ENCODE measurements at regions not wholly inside any gene's neighbourhood (a gene's known extent, or its start where the extent isn't known, plus 50 kb on each side); places are given as distances from the start of the nearest gene placed in this dataset.

DNA sequence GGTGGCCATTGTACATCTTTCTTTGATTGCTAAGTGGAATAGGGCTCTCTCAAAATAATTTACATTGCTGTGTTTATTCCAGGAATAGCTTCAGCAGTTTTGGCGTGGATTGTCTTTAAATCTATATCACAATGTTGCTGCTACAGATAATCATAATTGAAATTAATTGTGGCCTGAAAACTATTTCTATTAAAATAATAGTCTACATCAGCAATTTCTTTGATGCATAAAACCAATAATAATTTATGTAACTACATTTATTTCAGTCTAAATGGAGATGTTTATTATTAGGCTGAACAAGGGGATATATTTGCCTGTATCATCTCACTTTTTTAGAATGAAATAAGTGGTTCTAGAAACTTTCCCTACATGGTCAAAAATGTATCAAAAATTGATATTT, 456.0 kb upstream of the CTNND2 start:
- Mint-ChIP-seq H3K9me3 (peaks cover 23% of the 10 kb centered on the region), H3K27me3 (no peaks in the 10 kb centered on the region), H3K4me3 (no peak overlapping the region), H3K4me1 (no peaks in the 10 kb centered on the region), H3K27ac (no peak overlapping the region), H3K36me3 (no peaks in the 10 kb centered on the region)
- DNase-seq = no peak
- CTCF ChIA-PET = no interaction called here

DNA sequence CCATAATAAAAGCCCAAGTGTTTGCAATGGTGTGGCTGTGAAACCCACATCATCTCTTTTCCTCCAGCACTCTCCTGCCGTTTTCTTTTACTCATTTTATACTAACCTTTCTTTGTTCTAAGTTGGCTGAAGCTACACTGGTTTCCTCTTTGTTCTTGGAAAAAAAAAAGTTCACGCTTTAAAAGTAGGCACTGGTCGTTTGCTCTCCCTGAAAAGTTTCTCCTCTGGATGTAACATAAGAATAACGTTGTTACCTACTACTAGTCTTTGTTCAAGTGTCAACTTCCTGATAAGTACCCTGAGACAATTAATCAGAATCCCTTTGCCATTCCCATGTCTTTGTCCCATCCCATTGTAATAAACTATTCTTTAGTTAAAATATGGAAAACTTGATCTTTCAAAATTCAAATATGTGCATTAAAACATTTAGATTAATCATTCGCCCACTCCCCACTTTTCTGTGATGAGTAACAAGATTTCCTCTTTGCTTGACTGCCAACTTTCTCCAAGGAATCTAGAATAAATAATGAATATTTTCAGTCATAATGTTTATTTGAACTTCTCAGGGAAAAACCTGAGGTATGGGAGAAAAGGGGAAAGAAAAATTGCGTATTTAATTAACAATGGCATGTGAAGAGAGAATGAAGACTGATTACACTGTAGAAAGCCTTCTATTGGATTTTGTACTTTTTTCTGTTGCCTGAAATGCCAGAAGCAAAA, 454.3 kb upstream of the CTNND2 start:
- Mint-ChIP-seq H3K36me3 (no peaks in the 10 kb centered on the region), H3K9me3 (peaks cover 29% of the 10 kb centered on the region), H3K27me3 (no peaks in the 10 kb centered on the region), H3K4me1 (no peaks in the 10 kb centered on the region), H3K27ac (no peak overlapping the region), H3K4me3 (no peak overlapping the region)
- DNase-seq = no peak
- CTCF ChIA-PET = no interaction called here

DNA sequence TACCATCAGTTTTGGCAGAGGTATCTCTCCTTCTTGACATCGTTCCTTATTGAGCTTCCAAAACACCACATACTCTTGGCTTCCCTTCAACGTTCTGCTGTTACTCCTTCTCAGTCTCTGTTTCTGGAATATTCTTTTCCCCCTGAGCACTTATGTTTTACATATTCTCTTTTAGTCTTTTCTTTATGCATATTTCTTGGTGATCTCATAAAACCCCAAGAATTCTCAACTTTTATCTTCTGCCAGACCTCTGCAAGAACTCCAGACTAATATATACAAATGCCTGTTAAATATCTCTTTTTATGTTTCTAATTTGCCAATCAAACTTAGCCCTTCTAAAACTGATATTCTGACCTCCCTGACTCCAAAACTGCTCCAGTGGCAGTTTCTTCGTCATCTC, 453.4 kb upstream of the CTNND2 start:
- no peak for DNase-seq
- Mint-ChIP-seq H3K36me3 (no peaks in the 10 kb centered on the region), H3K4me3 (no peak overlapping the region), H3K4me1 (no peaks in the 10 kb centered on the region), H3K27me3 (no peaks in the 10 kb centered on the region), H3K9me3 (peaks cover 26% of the 10 kb centered on the region), H3K27ac (no peak overlapping the region)
- CTCF ChIA-PET = no interaction called here

DNA sequence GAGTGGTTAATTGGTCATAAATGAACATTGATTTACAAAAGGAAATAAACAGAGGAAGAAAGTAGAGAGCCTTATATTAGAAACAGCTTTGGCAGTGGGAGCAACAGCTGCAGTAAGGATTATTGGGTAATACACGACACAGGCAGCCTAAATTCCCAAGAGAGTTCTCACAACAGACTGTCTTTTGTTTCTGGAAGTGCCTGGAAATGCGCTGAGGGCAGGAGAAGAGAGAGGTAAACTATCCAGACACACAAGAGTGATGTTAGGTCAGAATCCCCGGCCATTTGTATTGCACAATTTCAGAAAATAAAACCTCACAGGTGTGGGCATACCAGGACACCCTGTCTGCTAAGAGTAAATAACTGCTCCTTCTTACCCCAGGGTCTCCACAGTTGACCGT, 450.4 kb upstream of the CTNND2 start:
- DNase-seq = no peak
- H3K27me3 Mint-ChIP-seq = no peaks in the 10 kb centered on the region
- H3K4me3 Mint-ChIP-seq = no peak overlapping the region
- peaks cover 28% of the 10 kb centered on the region for H3K9me3 Mint-ChIP-seq
- H3K4me1 Mint-ChIP-seq = no peaks in the 10 kb centered on the region
- CTCF ChIA-PET = no interaction called here
- no peaks in the 10 kb centered on the region for H3K36me3 Mint-ChIP-seq
- no peak overlapping the region for H3K27ac Mint-ChIP-seq

DNA sequence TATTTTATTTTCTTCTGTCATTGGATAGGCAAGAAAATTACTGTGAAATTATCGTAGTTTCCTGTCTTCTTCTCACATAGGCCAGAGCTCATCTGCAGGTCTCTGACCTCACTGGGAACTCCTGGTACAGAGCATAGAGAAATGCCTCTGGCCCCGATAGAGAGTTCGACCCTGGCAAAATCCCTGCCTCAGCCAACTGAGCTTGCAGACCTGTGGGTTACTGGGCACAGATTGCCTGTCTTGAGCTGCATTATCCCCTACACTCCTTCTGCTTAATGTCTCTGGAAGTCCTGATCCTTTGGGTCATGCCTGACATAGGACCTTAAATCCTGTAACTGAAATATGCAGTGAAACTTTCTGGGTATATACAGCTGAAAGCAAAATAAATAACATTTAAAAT, 439.3 kb upstream of the CTNND2 start:
- no peak overlapping the region for H3K4me3 Mint-ChIP-seq
- H3K4me1 Mint-ChIP-seq = no peaks in the 10 kb centered on the region
- DNase-seq = no peak
- no peaks in the 10 kb centered on the region for H3K27me3 Mint-ChIP-seq
- H3K36me3 Mint-ChIP-seq = no peaks in the 10 kb centered on the region
- H3K9me3 Mint-ChIP-seq = peaks cover 3% of the 10 kb centered on the region
- no peak overlapping the region for H3K27ac Mint-ChIP-seq
- CTCF ChIA-PET = no interaction called here

DNA sequence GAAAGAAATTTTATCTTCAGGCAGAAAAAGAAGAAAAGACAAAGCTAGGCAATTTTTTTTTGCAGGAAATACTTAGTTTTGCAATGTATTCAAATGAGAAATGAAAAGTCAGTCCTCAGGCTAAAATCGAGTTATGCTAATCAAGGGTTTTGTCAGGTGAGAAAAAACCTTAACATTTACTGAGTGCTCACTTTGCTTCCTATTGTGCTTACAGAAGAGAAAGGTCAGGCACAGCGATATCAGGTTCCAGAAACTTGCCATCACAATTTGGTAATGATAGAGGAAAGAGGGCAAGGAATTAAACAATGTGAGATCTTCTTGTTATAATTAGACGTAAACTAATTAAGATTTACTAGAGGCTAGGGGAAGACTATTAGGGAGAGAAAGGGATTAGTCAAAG, 431.7 kb upstream of the CTNND2 start:
- DNase-seq = no peak
- Mint-ChIP-seq H3K4me3 (no peak overlapping the region), H3K27ac (no peak overlapping the region), H3K9me3 (peaks cover 13% of the 10 kb centered on the region), H3K4me1 (no peaks in the 10 kb centered on the region), H3K36me3 (no peaks in the 10 kb centered on the region), H3K27me3 (no peaks in the 10 kb centered on the region)
- CTCF ChIA-PET = no interaction called here

DNA sequence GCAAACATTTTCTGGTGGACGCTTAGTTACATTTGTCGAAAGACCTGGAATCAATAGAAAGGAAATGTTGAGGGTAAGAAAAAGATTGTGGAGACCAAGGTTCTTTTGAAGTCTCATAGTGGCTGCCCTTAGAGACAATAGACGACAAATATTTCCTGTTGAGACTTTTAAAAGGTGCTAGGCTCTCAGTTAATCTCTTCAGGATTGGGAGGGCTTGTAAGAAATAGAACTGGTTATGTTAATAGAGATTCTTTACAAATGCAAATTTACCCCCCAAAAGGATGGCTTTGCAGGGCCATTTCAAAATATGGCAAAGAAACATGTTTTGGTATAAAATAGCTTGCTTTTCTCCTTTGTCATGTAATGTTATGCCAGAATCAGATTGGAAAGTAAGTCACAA, 428.2 kb upstream of the CTNND2 start:
- H3K27ac Mint-ChIP-seq = no peak overlapping the region
- CTCF ChIA-PET = no interaction called here
- H3K27me3 Mint-ChIP-seq = no peaks in the 10 kb centered on the region
- H3K4me3 Mint-ChIP-seq = no peak overlapping the region
- H3K36me3 Mint-ChIP-seq = no peaks in the 10 kb centered on the region
- no peak for DNase-seq
- H3K4me1 Mint-ChIP-seq = no peaks in the 10 kb centered on the region
- H3K9me3 Mint-ChIP-seq = peaks cover 17% of the 10 kb centered on the region

DNA sequence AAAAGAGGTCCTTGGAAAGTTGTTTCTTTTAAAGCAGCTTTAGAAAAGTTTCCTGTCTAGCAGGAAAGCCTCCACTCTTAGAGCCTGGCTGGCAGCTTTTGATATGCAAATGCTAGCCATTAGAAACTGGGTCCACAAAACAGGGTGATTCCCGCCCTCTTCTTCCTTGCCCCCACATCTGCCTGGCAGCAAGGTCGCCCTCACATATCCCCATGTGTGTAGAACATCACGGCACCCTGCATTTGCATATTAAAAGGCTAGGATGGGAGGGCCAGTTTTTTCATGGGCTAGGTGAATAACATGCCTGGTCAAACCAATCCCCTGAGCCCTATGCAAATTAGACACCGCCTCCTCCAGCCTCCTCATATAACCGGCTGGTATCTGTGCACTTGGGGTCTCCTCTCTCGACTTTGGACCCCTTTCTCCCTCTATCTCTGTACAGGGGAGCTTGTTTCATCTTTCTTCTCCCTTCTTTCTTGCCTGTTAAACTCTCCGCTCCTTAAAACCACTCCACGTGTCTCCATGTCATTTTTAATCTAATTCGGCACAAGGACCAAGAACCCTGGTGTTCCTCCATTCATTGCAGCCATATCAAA, 426.8 kb upstream of the CTNND2 start:
- DNase-seq = no peak
- no peaks in the 10 kb centered on the region for H3K27me3 Mint-ChIP-seq
- H3K36me3 Mint-ChIP-seq = no peaks in the 10 kb centered on the region
- no peak overlapping the region for H3K27ac Mint-ChIP-seq
- H3K9me3 Mint-ChIP-seq = peaks cover 22% of the 10 kb centered on the region
- H3K4me1 Mint-ChIP-seq = no peaks in the 10 kb centered on the region
- H3K4me3 Mint-ChIP-seq = no peak overlapping the region
- CTCF ChIA-PET = no interaction called here

DNA sequence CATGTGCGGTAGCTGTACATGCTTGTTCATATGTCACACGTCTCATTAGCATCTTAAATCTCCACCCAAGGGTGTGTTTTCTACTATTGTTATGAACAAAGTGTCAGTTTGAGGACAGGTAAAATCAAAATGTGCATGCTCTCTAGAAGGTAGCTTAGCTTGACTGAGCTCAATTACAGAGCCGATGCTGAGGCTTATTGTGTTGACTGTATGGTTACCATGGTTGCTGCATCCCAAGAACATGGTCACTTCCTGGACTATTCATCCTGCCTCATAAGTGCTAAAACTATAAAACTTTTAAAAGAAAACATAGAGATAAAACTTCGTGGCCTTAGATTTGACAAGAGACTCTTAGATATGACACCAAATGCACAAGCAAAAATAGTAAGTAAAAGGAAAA, 426.1 kb upstream of the CTNND2 start:
- no peak for DNase-seq
- Mint-ChIP-seq H3K27ac (no peak overlapping the region), H3K4me3 (no peak overlapping the region), H3K27me3 (no peaks in the 10 kb centered on the region), H3K36me3 (no peaks in the 10 kb centered on the region), H3K9me3 (peaks cover 22% of the 10 kb centered on the region), H3K4me1 (no peaks in the 10 kb centered on the region)
- CTCF ChIA-PET = no interaction called here

DNA sequence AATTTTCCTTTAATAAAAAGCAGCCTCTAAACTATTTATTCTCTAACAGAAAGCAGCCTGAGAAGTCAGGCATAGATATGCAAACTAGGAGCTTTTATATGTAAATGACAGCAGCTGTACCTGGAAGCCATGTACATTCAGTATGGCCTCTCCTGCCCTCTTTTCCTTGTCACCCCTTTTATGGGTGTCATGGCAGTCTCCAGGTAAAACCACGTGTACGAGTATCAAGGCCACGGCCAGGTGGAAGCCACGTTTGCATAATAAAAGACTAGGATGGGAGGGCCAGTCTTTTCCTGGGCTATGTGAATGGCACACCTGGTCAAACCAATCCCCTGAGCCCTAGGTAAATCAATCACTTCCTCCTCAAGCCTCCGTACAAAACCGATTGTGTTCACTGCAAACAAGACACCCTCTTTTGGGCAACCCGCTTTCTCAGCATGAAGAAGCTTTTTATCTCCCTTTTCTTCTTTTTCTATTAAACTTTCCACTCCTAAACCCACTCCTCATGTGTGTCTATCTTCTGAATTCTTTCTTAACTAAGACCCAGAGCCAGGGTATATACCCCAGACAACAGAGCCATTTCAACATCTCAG, 419.5 kb upstream of the CTNND2 start:
- no peaks in the 10 kb centered on the region for H3K36me3 Mint-ChIP-seq
- DNase-seq = no peak
- no peak overlapping the region for H3K4me3 Mint-ChIP-seq
- H3K27me3 Mint-ChIP-seq = no peaks in the 10 kb centered on the region
- peaks cover 11% of the 10 kb centered on the region for H3K9me3 Mint-ChIP-seq
- no peak overlapping the region for H3K27ac Mint-ChIP-seq
- CTCF ChIA-PET = no interaction called here
- H3K4me1 Mint-ChIP-seq = no peaks in the 10 kb centered on the region

DNA sequence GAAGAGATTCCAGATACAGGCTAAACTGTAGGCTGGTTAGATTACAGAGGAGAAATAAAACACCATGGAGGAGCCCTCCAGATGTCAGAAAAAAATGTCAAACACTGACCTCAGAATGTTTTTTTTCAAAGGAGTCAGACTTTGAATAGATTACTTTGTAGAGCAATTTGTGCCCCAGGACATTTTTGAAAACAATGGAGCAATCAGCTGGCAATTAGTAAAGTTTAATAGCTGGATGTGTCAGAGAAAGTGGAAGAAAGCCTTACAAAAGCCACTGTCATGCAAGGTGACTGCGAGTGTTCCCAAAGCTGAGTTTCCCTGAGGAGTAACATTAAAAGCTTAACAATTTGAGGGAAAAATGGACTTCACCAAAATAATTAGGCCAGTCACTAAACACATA, 417.8 kb upstream of the CTNND2 start:
- no peak for DNase-seq
- Mint-ChIP-seq H3K27ac (no peak overlapping the region), H3K27me3 (no peaks in the 10 kb centered on the region), H3K4me1 (no peaks in the 10 kb centered on the region), H3K4me3 (no peak overlapping the region), H3K36me3 (no peaks in the 10 kb centered on the region), H3K9me3 (peaks cover 6% of the 10 kb centered on the region)
- CTCF ChIA-PET = no interaction called here

DNA sequence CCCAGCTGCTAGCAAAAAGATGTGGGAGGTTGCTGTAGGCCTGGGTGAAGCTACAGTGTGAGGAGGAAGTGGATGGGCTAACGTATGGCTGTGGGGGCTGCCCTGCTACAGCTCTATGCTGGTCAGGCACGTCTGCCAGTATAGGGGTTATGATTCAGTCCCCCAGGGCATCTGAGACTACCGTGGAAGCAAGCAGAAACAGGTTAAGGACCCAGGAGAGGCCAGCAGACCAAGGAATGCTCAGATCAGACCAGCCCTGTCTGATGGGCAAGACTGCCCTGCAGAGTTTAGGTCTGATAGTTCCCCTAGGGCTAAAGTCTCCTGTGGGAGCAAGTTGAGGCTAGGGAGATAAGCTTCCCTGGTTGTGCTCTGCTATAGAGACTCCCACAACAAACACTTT, 416.1 kb upstream of the CTNND2 start:
- peaks cover 4% of the 10 kb centered on the region for H3K9me3 Mint-ChIP-seq
- H3K27ac Mint-ChIP-seq = no peak overlapping the region
- no peaks in the 10 kb centered on the region for H3K4me1 Mint-ChIP-seq
- no peak overlapping the region for H3K4me3 Mint-ChIP-seq
- no peaks in the 10 kb centered on the region for H3K36me3 Mint-ChIP-seq
- H3K27me3 Mint-ChIP-seq = no peaks in the 10 kb centered on the region
- CTCF ChIA-PET = no interaction called here
- DNase-seq = no peak

DNA sequence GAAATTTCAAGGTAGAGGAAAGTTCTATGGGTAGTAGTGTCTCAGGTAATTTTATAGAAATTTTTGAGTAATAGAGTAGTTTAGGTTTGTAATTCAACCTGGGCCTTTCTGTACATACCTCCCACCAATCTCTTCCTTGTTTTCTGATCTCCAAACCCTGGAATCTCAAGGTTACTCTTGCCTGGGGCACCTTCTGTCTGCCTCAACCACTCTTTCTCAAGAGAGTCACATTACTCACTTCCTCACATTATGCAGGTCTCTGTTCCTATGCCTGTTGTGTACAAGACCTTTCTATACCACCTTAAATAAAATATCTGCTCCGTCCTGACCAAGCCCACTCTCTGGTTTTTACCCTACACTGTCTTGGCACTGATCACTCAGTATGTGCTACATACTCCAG, 412.6 kb upstream of the CTNND2 start:
- Mint-ChIP-seq H3K9me3 (peaks cover 2% of the 10 kb centered on the region), H3K27ac (no peak overlapping the region), H3K27me3 (no peaks in the 10 kb centered on the region), H3K4me3 (no peak overlapping the region), H3K4me1 (no peaks in the 10 kb centered on the region), H3K36me3 (no peaks in the 10 kb centered on the region)
- CTCF ChIA-PET = no interaction called here
- DNase-seq = no peak

DNA sequence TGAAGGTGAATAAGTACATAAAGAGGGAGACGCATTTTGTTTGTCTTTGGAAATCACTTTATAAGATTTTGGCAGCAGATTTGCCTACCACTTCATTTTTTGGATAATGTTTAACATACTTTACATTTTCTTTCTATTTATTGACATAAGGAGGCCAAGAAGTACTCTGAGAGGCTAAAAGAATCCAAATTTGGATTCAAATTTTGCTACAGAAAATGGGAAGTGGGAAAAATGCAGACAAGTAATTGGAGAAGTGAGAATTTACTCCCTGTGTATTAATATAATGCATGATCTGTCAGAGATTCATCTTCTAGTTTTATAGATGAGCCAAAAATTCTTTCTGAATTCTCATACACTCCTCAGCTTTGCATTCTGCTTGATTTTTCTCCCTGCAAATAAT, 411.2 kb upstream of the CTNND2 start:
- H3K27me3 Mint-ChIP-seq = no peaks in the 10 kb centered on the region
- no peaks in the 10 kb centered on the region for H3K36me3 Mint-ChIP-seq
- CTCF ChIA-PET = no interaction called here
- no peak for DNase-seq
- H3K27ac Mint-ChIP-seq = no peak overlapping the region
- H3K4me1 Mint-ChIP-seq = no peaks in the 10 kb centered on the region
- H3K9me3 Mint-ChIP-seq = peaks cover 2% of the 10 kb centered on the region
- no peak overlapping the region for H3K4me3 Mint-ChIP-seq

DNA sequence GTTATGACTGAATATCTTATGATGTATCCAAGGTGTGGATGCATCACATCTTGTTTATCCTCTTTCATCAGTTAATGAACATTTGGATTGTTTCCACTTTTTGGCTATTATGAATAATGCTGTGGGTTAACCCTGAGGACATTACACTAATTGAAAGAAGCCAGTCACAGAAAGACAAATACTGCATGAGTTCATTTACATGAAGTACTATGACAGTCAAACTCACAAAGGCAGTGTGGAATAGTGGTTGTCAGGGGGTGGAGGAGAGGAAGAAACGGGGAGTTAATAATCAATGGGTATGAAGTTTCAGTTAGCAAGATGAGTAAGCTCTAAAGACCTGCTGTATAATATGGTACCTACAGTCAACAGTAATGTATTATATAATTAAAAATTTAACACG, 409.4 kb upstream of the CTNND2 start:
- no peaks in the 10 kb centered on the region for H3K27me3 Mint-ChIP-seq
- peaks cover 4% of the 10 kb centered on the region for H3K9me3 Mint-ChIP-seq
- H3K36me3 Mint-ChIP-seq = no peaks in the 10 kb centered on the region
- H3K27ac Mint-ChIP-seq = no peak overlapping the region
- no peak for DNase-seq
- no peaks in the 10 kb centered on the region for H3K4me1 Mint-ChIP-seq
- CTCF ChIA-PET = no interaction called here
- H3K4me3 Mint-ChIP-seq = no peak overlapping the region
